Glomerular endothelial cell (primary cell): ENCODE measurements at regions not wholly inside any gene's neighbourhood (a gene's known extent, or its start where the extent isn't known, plus 50 kb on each side); places are given as distances from the start of the nearest gene placed in this dataset.

ENCODE experiments used
- DNase-seq: peaks from one replicate; pipeline ENCODE4 v3.0.0-alpha.2; 2011; ENCODE audit warnings: low read depth, low spot score; ENCODE audit errors: extremely low read depth

GRCh38 chr3:124588794-124589193 is 141.5 kb upstream of the UMPS start:
- DNase-seq, result no peak

GRCh38 chr3:124591699-124592098 is 138.6 kb upstream of the UMPS start:
- DNase-seq, result no peak

DNA sequence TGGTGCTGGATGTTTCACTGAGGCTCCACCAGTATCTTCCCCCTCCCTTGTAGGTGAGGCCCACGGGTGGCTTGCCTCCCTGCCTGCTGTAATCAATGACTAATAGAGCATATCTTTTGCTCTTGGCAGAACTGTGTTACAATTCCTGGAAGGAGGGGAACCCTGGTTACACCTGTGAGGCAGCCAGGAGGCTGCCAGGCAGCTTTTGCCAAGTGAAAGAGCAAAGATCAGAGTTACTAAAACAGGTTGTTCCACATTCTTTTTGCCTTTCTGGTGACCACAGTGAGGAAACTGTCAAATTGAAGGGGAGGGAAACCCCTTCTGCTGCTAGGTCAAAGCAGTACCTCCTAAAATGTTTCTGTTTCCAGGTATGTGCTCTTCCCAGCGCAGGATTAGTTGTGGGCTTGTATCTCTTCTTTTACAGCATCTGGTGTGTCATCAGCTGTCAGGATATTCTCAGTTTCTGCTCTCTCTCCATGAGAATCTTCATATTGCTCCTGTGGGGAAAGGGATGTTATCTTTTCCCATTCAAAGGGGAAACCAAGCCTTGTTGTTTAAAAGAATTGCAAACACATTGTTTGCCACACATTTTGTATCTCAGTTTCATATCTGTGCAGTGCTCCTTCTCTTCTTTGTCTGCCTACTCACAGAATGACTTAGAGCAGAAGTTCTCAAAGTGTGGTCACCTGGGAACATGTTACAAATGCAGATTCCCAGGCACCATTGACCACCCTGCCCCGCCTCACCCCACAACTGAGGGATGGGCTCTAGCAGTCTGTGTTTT is 137.4 kb upstream of the UMPS start:
- DNase-seq, result no peak

- DNase-seq, result no peak
These were observed 136.8 kb upstream of the UMPS start for GRCh38 chr3:124593442-124593829.

DNA sequence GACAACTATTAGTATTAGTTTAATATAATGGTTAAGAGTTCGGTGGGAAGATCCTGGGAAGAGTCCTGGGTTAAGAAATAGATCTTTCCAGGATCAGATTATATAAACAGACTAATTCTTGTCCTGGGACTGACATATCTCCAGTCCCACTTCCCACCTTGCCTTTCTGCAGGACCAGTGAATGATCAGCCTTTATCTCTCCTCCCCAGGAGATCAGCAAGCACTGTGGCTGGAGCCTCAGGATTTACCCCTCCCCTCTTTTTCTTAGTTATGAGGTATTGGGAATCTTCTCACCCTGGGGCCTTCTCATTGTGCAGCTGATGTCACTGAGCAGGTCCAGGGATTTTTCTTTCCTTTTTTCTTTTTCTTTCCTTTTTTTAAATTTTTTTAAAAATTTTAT is 135.7 kb upstream of the UMPS start:
- DNase-seq, result no peak

DNA sequence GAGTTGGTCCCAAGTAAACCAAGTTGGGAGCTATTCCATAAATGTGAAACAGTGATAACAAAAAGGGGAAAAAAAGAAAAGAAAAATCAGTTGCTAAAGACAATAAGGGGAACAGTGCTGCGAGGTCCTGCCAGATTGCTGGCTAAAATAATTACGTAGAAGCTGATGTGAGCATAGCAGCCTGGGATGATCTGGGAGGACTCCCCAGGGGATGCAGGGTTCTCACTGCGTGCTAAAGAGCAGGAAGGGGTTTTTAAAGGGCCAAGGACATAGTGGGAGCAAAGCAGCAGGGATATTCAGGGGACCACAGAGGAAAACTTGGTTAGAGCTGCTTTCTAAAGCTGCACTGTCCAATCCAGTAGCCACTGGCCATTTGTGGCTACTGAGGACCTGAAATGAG is 133.0 kb upstream of the UMPS start:
- no peak for DNase-seq

DNA sequence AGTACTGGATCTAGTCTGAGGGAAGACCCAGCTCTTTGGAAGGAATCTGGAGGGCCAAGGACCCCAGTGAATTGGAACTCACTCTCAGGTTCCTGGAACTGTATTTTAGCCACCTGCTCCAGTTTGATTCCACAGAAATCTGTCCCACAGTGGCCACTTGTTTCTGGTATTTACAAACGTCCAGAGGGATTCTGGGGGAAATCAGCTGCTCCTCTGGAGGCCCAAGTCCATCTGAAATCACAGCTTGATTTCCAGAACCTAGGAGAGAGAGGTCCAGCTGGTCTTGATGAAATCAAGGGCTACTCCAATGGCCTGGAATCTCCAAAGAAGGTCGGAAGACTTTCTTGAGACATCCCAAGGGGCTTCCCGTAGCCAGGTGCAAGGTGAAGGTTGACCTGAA is 132.3 kb upstream of the UMPS start:
- DNase-seq, result no peak

DNA sequence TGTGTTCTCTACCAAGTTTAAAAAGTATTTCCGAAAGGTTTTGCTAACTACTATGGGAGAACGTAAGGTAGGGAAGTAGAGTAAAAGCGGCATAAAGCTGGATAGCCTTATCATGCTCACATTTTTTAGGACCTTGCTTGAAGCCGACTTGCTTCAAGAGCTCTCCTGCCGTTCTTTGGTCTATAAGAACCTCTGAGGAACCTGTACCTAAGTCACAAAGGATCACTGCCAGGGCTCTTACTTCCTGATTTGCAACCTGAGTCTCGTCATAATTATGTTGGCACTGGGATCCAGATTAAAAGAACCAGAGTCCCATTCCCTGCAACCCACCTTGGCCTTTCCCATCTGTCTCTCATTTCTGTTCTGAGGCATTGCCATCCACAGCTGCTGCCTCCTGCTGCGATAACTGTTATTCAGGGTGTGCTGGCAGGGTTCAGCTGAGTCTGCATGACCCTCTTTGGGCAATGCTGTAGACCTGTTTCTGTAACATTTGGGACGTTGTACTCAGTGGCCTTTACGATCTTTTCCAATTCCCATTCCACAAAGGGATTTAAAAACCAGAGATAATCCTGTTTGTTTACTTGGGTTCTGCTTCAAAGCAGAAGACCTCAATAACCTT is 131.0 kb upstream of the UMPS start:
- DNase-seq, result no peak

GRCh38 chr3:124599779-124600693 is 130.2 kb upstream of the UMPS start:
- no peak for DNase-seq

DNA sequence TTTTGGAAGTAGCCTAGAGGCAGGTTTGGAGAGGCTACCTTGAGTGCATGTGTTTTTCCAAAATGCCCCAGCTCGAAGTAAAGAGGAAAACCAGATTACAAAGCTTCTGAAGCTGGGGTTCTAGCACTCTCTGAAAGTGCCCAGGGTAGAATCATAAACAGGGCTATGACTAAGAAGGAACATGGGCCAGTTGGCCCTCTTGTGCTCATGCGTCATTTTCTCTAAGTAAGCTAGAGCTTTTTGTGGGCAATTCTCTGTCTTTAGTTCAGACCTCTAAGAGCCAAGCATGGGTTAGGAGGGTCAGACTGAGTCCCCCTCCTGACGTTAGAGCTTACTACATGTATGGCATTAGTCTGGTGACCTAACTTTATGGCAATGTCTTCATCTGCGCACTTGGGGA is 129.5 kb upstream of the UMPS start:
- no peak for DNase-seq

DNA sequence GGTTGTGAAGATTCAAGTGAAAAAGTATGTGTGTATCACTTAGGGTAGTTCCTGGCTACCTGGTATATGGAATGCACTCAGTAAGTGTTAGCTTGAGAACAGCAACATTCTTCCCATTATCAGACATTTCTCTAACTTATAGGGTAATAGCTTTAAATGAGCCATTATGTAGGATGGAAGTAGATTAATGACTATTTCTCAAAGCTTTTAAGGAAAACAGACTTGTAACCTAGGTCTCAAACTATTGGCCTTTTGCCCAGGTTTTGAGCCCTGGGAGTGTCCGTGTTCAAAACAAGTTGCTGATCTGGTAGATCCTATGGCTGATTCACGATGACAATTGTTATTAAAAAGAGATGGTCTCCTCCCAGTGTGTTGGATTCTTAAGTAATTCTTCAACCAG is 129.1 kb upstream of the UMPS start:
- DNase-seq, result no peak

DNA sequence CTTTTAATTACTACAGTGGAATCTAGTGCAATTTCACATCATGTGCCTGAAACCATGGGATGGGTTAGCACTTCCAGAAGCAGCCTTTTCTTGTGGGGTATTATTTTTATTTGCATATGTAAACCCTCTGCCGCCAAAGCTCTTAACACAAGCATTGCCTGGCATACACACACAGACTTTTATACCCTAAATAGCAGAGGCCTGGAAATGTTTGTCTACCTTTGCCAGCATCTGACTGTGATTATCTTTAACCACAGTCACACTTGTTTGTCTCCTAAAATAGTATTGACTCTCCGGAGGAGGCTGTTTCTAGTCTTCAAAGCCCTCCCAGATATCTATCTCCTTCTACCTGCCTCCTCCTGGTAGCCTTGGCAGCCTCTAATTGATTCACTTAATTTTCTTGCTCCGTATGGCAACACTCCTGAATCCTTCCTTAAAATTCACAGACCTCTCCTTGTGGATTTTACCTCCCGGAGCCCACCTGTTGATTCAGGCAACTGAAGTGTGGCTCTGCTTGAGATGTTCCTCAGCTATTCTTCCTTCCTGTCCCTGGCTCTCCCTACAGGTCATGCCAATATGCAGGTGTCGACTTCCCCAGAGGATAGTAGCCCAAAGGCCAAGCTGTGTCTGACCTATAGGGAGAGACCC is 127.1 kb upstream of the UMPS start:
- no peak for DNase-seq

- DNase-seq, result no peak
These were observed 124.3 kb upstream of the UMPS start for GRCh38 chr3:124605781-124606579.

- no peak for DNase-seq
These were observed 123.1 kb upstream of the UMPS start for GRCh38 chr3:124607163-124607562.

GRCh38 chr3:124609402-124609801 is 120.8 kb upstream of the UMPS start:
- DNase-seq, result no peak

DNA sequence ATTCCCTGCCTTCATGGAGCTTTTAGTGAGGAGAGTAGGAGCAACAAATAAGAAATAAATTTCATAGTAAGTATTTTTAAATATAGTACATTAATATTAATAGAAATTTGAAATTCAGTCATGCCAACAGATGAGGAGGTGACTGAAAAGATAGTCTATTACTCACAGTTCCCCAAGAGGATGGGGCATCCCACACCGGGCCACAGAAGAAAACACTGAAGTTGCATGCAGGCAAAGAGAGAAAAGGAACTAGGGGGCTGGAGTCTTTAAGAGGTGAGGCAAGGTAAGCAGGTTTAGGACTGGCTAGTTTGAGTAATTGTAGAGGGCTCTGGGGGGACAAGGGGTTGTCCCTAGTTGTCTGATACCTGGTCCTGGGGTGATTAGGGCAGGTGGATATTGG is 120.1 kb upstream of the UMPS start:
- DNase-seq, result no peak

- DNase-seq, result no peak
These were observed 118.7 kb upstream of the UMPS start for GRCh38 chr3:124611520-124611919.

DNA sequence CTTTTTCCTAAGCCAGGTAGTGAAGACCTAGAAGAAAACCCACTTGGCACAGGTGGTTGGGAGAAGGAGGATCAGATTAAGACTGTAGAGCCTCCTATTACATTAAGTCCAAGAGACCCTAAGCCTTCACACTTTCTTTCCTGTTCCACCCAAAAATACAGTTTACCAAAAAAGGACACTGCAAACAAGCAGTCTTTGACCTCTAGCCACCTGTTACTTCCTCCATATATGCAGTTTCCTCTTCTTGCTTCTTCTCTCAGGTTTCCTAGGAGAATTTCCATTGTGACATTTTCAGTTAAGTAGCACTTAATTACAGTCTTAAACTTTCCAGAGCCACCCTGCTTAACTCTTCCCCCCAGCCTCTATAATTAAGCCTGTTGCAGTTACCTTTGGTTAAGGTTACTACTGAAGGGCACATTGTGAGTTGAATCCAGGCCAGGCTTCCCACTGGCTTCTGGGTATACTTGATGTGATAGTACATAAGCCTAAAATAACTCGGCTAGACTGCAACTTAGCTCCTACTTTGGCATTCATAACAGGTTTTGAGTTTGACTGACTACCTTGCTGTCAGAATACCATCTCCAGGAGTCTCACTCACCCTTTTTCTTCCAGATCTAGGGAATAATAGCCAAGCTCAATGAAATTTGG is 114.2 kb upstream of the UMPS start:
- DNase-seq, result no peak

DNA sequence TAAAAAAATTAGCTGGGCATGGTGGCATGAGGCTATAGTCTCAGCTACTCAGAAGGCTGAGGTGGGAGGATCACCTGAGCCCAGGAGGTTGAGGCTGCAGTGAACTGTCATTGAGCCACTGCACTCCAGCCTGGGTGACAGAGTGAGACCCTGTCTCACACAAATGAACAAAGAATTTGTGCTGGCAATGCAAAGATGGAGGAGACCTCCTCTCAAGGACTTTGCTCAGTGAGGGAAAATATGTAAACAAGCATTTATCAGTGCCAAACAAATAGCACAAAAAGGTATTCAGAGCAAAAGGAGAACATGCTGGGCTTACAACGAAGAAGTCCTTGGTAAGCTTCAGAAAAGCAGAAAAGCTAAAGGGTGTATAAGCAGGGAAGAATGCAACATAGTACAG is 113.1 kb upstream of the UMPS start:
- no peak for DNase-seq
